Mucosa of descending colon (tissue), 3 donors: ENCODE measurements at regions not wholly inside any gene's neighbourhood (a gene's known extent, or its start where the extent isn't known, plus 50 kb on each side); places are given as distances from the start of the nearest gene placed in this dataset.

Experiments
- ATAC-seq: fragments of 200-7000 bp; cut with Tn5 transposase; one replicate; pipeline ENCODE4 v1.9.1; 2020; ENCODE audit warnings: mild to moderate bottlenecking, moderate library complexity
- DNase-seq, 3 donors: peaks; one replicate each; pipeline ENCODE4 v3.0.0-alpha.2; 2020
- H3K36me3 ChIP-seq: fragments of 200-600 bp; one replicate; pipeline ENCODE4 v1.8.0; 2021; ENCODE audit warnings: low read depth, mild to moderate bottlenecking
- H3K4me1 ChIP-seq: fragments of 200-600 bp; one replicate; pipeline ENCODE4 v1.8.0; 2021; ENCODE audit warnings: low read depth, mild to moderate bottlenecking
- H3K4me3 ChIP-seq: fragments of 200-600 bp; one replicate; pipeline ENCODE4 v1.8.0; 2021; ENCODE audit warnings: mild to moderate bottlenecking
- H3K9me3 ChIP-seq: fragments of 200-600 bp; one replicate; pipeline ENCODE4 v1.8.0; 2021; ENCODE audit warnings: mild to moderate bottlenecking
- CTCF ChIP-seq: fragments of 200-600 bp; IDR thresholded peaks from one replicate; pipeline ENCODE4 v1.8.0; 2022; ENCODE audit warnings: antibody characterized with exemption, mild to moderate bottlenecking
- intact Hi-C, 2 donors: fragments of 100-400 bp; cut with DNase I in 1 of 2; cut with micrococcal nuclease in 1 of 2; formaldehyde crosslinking; loops; one replicate each; pipeline versions ENCODE4 v1.11.0 to v1.11.1; 2022; cut with DNase I, micrococcal nuclease
- donor health status: DM: no; HTN: no; CAD: no; lungs with moderate emphysema.
- donor health status: DM: no; HTN: no; CAD: no.
- donor health status: DM: no; HTN: yes; CAD: no.

- no peak for TF ChIP-seq CTCF
- no peaks in the 10 kb centered on the region for H3K36me3 ChIP-seq
- H3K9me3 ChIP-seq = no peaks in the 10 kb centered on the region
- no peak for ATAC-seq
- no peak overlapping the region for H3K4me3 ChIP-seq
- no peak for DNase-seq
- intact Hi-C loops = no loop called here
- no peaks in the 10 kb centered on the region for H3K4me1 ChIP-seq
Measured at GRCh38 chr5:158119961-158120723, 261.2 kb upstream of the CLINT1 start.

GRCh38 chr5:158117467-158118160 lies 258.7 kb upstream of the CLINT1 start:
- Histone ChIP-seq H3K4me1 (no peaks in the 10 kb centered on the region), H3K36me3 (no peaks in the 10 kb centered on the region), H3K4me3 (no peak overlapping the region), H3K9me3 (no peaks in the 10 kb centered on the region)
- no peak for TF ChIP-seq CTCF
- intact Hi-C loops = no loop called here
- DNase-seq = no peak
- ATAC-seq = no peak

- intact Hi-C loops = no loop called here
- Histone ChIP-seq H3K36me3 (no peaks in the 10 kb centered on the region), H3K4me1 (no peaks in the 10 kb centered on the region), H3K9me3 (no peaks in the 10 kb centered on the region), H3K4me3 (no peak overlapping the region)
- TF ChIP-seq CTCF = no peak
- ATAC-seq (no peak), DNase-seq (no peak)
Measured at GRCh38 chr5:158116965-158117364, 258.0 kb upstream of the CLINT1 start.

- ATAC-seq = no peak
Measured at GRCh38 chr5:158115468-158115867, 256.5 kb upstream of the CLINT1 start.

GRCh38 chr5:158108177-158108576 lies 249.2 kb upstream of the CLINT1 start:
- Histone ChIP-seq H3K36me3 (no peaks in the 10 kb centered on the region), H3K4me1 (no peaks in the 10 kb centered on the region), H3K9me3 (no peaks in the 10 kb centered on the region), H3K4me3 (no peak overlapping the region)
- no peak for ATAC-seq
- intact Hi-C loops = no loop called here
- no peak for DNase-seq
- TF ChIP-seq CTCF = no peak

More at GRCh38 chr5:158115468-158115867, 256.5 kb upstream of the CLINT1 start:
- Histone ChIP-seq H3K4me1 (no peaks in the 10 kb centered on the region), H3K36me3 (no peaks in the 10 kb centered on the region), H3K4me3 (no peak overlapping the region), H3K9me3 (no peaks in the 10 kb centered on the region)
- DNase-seq = no peak
- intact Hi-C loops = no loop called here
- TF ChIP-seq CTCF = no peak
